ENCODE measurements at regions not wholly inside any gene's neighbourhood (a gene's known extent, or its start where the extent isn't known, plus 50 kb on each side); places are given as distances from the start of the nearest gene placed in this dataset.

DNA sequence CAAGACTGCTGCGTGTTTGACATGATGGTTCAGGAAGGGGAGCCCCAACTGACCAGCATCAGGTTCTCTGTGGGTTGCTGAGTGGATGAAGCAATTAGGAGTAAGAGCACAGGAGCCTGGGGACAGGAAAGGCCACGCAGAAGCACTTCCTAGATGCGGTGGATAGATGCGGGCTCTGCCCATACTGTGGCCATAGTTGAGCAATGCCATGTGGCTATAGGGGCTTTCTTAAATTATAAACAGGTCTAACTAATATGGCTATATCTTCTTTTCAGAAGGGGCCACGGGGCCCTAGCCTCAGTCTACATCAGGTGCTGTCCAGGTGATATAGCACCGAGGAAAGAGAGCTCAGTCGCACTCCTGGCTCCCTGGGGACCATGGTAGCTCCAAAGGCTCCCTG, 198.6 kb downstream of the GADD45G start:
- DNase-seq, result no peak
- Mint-ChIP-seq H3K9me3 (no peaks in the 10 kb centered on the region), H3K36me3 (ENCODE audit: low read depth) (no peaks in the 10 kb centered on the region), H3K4me3 (no peak overlapping the region), H3K27ac (no peak overlapping the region), H3K4me1 (ENCODE audit: low read depth) (peaks cover 7% of the 10 kb centered on the region), H3K27me3 (no peaks in the 10 kb centered on the region)
- ChIA-PET CTCF (no interaction called here), POLR2A (no interaction called here)
- ATAC-seq, result no peak
- TF ChIP-seq CTCF (IDR thresholded peaks at IDR 0.05), result no peak
- intact Hi-C loops (cut with micrococcal nuclease), result no loop called here

- intact Hi-C loops (cut with micrococcal nuclease), result no loop called here
- POLR2A ChIA-PET, result interaction anchor here (1.2 kb wide), 1 partner anchor 19 kb away, joined by 3 read pairs; no protein-coding TSS in a partner anchor
- Mint-ChIP-seq H3K27me3 (no peaks in the 10 kb centered on the region), H3K4me3 (no peak overlapping the region), H3K36me3 (ENCODE audit: low read depth) (no peaks in the 10 kb centered on the region), H3K9me3 (no peaks in the 10 kb centered on the region), H3K27ac (no peak overlapping the region), H3K4me1 (ENCODE audit: low read depth) (peaks cover 7% of the 10 kb centered on the region)
- no peak for TF ChIP-seq CTCF (IDR thresholded peaks at IDR 0.05)
- CTCF ChIA-PET, result interaction anchor here (0.7 kb wide), 2 partner anchors 202 to 207 kb away, joined by 3 to 4 read pairs; no protein-coding TSS in a partner anchor
- DNase-seq (no peak), ATAC-seq (no peak)
Observed at GRCh38 chr9:89804766-89805531, 200.1 kb downstream of the GADD45G start.

DNA sequence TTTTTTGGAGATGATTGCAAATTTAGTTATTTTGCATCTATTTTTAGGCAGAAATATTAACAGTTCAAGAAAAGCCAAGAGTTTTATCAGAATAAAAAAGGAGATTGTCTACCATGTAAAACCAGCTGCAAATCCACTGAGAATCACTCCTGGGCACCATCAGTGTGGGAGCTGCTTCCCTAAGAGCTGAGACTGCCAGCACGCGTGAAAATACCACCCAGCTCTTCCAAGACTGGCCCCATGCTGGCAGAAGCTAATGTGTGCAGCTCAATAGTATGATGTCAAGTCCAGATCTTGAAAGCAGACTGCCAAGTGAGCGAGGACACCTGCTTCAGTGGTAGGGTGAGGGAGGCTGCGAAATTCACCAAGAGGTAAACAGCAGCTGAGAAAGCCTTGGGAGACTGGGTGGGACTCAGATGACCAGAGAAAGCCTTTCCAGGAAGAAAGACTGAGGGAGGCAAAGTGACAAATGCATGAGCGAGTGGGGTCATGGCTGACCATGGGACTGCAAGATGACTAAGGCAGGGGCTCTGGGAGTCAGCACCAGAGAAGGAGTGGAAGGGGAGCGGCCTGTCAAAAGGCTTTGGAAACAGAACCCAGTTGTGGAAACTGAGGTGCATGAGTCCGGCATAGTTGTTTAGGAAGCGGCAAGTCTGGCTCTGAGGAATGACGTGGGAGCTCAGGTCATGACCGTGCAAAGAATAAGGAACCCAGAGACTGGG, 200.9 kb downstream of the GADD45G start:
- Mint-ChIP-seq H3K27me3 (peaks cover 3% of the 10 kb centered on the region), H3K36me3 (ENCODE audit: low read depth) (no peaks in the 10 kb centered on the region), H3K9me3 (no peaks in the 10 kb centered on the region), H3K4me3 (no peak overlapping the region), H3K4me1 (ENCODE audit: low read depth) (peaks cover 7% of the 10 kb centered on the region), H3K27ac (no peak overlapping the region)
- no peak for TF ChIP-seq CTCF (IDR thresholded peaks at IDR 0.05)
- POLR2A ChIA-PET, result interaction anchor here (1.2 kb wide), 1 partner anchor 18 kb away, joined by 3 read pairs; no protein-coding TSS in a partner anchor
- intact Hi-C loops (cut with micrococcal nuclease), result no loop called here
- CTCF ChIA-PET, result no interaction called here
- DNase-seq (no peak), ATAC-seq (no peak)

DNA sequence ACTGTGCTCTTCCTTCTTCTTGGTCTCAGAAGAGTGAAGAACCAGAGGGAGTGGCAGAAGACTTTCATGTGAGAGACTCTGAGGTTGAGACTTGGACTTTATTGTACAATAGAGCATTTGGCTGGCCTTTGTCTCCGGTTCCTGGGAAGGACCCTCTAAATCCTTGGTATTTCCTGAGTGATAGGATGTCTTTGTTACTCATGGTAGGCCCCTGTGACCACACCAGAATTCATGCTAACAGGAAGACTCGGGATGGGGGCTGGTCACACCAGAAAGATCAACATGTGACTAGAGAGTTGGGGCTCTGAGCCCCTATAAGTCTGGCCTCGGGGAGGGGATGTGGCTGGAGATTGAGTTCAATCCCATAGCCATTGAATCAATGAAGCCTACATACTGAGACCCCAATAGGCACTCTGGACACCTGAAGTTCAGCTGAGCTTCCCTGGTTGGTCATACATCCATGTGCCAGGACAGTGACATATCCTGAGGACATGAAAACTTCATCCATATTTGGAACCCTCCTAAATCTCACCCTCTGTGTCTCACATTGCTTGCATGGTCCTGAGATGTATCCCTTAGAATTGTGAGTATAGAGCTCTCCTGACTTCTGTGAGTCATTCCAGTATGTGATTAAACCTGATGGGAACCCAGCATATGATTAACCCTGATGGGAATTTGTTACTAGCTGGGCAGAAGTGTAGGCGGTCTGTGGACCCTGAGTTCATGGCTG, 201.7 kb downstream of the GADD45G start:
- H3K36me3 Mint-ChIP-seq (ENCODE audit: low read depth), result no peaks in the 10 kb centered on the region
- DNase-seq (no peak), ATAC-seq (no peak)
- H3K27me3 Mint-ChIP-seq, result peaks cover 3% of the 10 kb centered on the region
- peaks cover 7% of the 10 kb centered on the region for H3K4me1 Mint-ChIP-seq (ENCODE audit: low read depth)
- no peak for TF ChIP-seq CTCF (IDR thresholded peaks at IDR 0.05)
- CTCF ChIA-PET, result no interaction called here
- no peaks in the 10 kb centered on the region for H3K9me3 Mint-ChIP-seq
- no peak overlapping the region for H3K4me3 Mint-ChIP-seq
- POLR2A ChIA-PET, result interaction anchor here (1.2 kb wide), 1 partner anchor 17 kb away, joined by 3 read pairs; no protein-coding TSS in a partner anchor
- H3K27ac Mint-ChIP-seq, result no peak overlapping the region
- intact Hi-C loops (cut with micrococcal nuclease), result no loop called here

DNA sequence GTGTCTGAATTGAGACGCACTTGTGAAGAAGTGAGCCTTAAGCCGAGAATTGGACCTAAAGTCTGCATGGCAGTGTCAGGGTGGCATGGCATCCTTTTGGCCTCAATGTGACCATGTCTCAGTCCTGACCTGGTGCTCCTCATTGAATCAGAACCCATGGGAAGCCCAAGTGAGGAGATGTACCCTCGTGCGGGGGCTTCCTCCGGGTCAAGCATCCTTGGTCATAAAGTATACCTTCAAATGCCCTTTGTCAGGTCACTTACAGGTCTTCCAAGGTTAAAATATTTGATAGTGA, 202.2 kb downstream of the GADD45G start:
- ATAC-seq (no peak), DNase-seq (no peak)
- Mint-ChIP-seq H3K27me3 (peaks cover 3% of the 10 kb centered on the region), H3K4me1 (ENCODE audit: low read depth) (peaks cover 7% of the 10 kb centered on the region), H3K36me3 (ENCODE audit: low read depth) (no peaks in the 10 kb centered on the region), H3K4me3 (no peak overlapping the region), H3K27ac (no peak overlapping the region), H3K9me3 (no peaks in the 10 kb centered on the region)
- CTCF ChIA-PET, result no interaction called here
- no peak for TF ChIP-seq CTCF (IDR thresholded peaks at IDR 0.05)
- intact Hi-C loops (cut with micrococcal nuclease), result no loop called here
- POLR2A ChIA-PET, result no interaction called here

All from activated CD8-positive, alpha-beta T cell treated with anti-CD3 and anti-CD28 coated beads for 36 hours (primary cell).